Ramos (cell line): ENCODE measurements at regions not wholly inside any gene's neighbourhood (a gene's known extent, or its start where the extent isn't known, plus 50 kb on each side); places are given as distances from the start of the nearest gene placed in this dataset.

Experiments used
- in situ Hi-C: fragments of 300-500 bp; cut with MboI; formaldehyde crosslinking; loops from one replicate; pipeline ENCODE4 v1.14.3; 2022; ENCODE audit warnings: low sequenced_read_pairs; ENCODE audit not compliant: unreplicated experiment

DNA sequence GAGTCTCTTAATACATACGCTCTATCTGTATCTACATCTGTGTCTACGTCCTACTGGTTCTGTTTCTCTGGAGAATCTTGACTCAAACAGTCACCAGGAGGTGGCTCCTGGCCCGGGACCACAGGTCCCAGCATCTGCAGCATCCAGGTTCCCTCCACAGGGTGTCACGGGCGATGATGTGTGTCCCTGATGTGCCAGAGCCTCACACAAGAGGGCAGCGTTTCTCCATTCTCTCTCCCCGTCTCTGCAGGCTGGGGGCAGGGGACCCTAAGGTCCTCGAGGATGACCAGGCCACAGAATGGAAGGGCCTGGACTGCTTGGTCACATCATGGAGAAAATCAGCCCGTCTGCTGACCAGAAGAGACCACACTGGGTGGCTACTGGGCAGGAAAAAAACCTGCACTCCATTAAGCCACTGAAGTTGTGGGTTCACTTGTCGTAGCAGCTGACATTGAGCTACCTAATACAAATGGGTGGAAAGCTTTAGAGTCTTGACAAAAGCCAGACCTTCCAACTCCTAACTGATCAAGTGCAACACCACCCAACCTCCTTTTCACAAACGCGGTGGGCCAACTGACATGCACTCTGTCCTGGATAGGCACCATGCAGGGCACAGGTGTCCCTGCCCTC, 392.5 kb downstream of the CTTN start:
- in situ Hi-C loops, result no loop called here

DNA sequence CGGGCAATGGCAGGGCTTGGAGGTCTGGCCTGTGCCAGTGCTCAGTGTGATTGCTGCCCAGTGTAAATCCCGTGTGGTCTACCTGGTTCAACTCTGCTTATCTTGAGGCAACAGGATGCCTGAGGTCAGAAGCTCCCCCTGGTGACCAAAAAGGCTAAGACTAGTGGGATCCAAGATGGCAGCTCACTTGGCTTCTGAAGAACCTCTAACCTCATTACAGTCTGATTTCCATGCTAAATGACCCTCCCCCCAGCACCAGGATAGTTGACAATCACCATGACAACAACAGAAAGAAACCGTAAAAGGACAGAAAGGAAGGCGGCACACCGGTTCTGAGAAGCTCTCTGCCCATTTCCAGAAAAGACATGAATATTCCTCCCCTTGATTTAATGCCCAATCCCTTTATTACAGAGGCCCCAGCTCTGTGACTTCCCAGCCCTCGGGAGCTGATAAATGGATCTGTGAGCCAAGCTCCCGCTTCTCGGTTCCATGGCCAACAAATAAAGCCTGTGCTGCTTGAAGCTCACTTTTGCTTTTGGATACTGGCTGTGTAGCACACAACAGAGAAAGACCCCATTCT, 398.4 kb downstream of the CTTN start:
- in situ Hi-C loops, result no loop called here

DNA sequence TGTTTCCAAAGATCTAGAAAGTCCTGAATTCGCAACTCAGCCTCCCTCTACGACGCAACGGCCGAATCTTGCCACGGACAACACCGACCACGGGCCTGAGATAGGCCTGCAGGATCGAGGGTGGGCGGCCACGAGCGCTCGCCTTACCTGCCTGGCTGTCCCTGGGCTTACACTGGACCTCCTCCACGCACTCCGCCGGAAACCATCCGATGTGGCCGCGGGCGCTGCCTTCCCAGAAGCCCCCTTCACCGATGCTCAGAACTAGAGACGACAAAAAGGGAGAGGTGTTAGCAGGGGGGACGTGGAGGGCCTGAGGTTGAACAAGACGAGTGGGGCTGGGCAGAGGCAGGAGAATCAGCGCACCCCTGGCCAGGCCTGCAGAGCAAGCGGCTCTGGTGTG, 400.0 kb downstream of the CTTN start:
- in situ Hi-C loops, result no loop called here

DNA sequence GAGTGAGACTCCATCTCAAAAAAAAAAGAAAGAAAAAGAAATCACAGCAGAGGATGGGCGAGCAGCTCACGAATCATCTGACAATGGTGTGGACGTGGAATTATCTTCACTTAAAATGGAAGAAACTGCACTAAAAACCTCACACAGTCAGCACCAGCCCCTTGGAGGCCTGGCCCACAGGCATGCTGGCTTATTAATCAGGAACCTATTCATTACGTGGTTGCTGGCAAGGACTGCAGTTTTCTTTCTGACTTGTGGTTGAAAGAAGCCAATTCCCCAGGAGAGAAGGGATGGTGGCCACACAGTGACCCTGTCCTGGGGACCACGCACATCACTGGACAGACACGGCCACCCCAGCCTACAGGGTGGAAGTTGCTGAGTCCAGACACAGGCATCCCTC, 401.1 kb downstream of the CTTN start:
- in situ Hi-C loops, result no loop called here

DNA sequence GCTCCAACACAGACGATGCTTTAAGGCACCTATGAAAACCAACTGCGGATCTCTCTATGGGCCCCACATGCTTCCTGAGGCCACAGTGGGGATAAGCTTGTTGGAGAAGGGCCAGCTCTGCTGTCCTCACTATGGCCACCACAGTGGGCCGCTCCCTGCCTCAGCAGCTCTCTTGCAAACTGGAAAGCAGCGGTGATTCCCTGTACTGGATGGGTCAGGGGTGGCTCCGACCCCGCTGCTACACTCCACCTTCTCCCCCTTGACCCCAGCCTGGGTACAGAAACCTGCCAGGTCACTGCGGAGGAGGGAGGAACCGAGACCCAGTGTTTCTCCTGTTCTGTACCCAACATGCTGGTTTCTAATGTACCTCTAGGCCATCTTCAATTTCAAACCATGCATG, 403.9 kb downstream of the CTTN start:
- in situ Hi-C loops, result no loop called here

DNA sequence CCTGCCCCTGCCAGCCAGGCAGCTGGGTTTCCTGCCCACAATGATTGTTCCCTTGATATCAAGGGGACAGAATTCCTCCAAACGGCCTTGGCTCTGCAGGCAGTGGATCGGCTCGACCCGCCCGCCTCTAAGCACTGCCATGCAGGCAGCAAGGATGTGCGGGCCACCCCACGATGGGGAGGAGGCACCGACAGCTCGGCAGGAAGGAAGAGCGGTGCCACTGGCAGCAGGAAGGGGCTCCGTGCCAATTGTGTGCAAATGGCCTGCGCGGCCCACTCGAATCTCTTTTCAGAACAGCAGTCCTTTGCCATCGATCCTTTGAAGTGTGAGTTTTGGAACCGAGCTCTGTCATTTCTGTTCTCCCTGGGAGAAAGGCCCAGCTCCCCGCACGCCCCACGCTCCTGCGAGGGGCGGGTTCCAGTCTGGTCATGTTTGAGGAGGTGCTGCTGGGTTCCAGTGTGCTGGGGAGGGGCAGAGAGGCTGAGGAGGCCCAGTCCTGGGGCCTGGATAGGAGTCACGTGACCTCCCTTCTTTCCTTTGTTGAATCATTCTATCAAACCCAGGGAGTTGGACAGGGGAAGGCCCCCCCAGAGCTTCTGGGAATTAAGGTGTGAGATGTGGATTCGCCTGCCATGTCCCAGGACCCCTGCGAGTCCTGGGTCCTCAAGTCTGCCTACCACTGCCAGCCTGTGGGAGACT, 406.0 kb downstream of the CTTN start:
- in situ Hi-C loops, result no loop called here

DNA sequence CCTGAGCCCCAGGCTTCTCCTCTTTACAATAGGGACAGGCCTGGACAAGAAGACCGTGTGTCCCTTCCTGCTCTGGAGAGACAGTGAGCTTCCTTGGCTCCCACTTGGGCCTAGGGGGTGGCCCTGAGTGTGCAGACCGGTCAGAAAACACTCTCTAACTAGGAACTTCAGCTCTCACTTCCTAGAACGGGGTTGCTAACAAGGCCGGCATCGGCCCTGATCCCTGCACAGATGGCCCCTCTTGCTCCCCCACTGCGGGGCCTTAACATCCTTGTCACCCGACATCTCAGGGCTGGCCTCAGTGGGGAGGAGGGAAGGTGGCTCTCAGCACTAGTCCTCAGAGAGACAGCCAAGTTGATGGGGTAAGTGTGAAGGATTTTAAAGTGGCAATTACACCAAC, 406.9 kb downstream of the CTTN start:
- in situ Hi-C loops, result no loop called here

DNA sequence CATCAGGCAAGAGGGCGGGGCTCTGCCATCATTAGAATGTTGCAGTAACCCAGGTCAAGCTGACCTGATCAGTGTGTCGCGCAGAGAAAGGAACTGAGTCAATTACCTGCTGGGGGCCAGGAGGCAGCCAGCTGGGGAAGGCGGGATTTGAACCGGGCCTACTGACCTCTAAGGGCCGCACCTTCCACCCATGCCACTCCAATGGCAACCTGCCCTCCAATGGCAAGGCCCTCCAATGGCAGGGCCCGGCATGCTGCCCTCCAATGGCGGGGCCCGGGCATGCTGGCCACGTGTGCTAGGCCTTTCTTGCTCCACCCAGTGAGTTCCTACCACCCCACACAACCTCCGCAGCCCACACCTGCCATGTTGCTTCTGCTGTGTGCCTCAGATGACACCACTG, 407.6 kb downstream of the CTTN start:
- in situ Hi-C loops, result no loop called here

DNA sequence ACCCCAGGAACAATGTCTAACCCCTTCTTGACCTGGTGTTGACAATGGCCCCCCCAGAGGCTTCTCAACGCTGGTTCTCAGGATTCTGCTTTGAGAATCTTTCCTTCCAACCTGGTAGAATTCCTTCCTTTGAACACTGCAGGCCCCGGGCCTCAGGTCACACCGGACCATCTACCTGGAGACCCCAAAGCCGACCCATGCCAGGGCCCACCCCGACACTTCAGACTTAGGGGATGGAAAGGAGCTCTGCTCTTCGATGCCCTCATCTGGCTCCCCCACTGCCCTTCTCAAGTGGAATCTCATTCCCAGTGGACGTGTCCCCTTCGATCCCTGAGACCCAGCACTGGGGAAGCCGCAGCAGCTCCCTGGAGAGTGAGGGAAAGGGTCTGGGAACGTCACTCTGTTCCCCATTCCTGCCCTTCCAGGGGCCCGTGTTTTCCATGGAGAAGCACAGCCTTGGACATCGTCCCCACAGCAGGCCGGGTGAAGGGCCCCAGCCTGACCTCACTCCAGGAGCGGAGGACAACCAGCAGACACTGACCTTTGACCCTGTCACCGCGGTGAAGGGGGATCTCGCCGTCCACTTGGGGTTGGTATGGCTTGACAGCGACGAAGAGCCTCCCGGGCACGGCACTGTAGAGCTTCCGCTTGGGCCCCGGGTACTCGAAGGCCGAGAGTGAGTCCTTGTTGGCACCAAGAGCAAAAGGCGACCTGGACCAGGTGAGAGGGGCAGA, 408.3 kb downstream of the CTTN start:
- in situ Hi-C loops, result no loop called here

DNA sequence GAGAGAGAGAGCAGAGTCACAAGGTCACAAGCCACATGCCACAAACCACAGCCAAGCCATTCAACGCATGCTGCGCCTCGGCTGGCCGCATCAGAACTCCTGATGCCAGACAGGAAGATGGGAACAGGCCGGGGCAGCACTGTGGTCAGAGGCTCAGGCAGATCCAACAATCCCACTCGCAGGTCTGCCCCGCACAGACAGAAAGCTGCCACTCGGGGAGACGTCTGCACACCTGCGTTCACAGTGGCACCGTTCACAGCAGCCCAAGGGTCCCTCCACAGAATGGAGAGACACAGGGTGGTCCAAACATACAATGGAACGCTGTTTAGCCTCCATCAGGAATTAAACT, 408.8 kb downstream of the CTTN start:
- in situ Hi-C loops, result no loop called here

DNA sequence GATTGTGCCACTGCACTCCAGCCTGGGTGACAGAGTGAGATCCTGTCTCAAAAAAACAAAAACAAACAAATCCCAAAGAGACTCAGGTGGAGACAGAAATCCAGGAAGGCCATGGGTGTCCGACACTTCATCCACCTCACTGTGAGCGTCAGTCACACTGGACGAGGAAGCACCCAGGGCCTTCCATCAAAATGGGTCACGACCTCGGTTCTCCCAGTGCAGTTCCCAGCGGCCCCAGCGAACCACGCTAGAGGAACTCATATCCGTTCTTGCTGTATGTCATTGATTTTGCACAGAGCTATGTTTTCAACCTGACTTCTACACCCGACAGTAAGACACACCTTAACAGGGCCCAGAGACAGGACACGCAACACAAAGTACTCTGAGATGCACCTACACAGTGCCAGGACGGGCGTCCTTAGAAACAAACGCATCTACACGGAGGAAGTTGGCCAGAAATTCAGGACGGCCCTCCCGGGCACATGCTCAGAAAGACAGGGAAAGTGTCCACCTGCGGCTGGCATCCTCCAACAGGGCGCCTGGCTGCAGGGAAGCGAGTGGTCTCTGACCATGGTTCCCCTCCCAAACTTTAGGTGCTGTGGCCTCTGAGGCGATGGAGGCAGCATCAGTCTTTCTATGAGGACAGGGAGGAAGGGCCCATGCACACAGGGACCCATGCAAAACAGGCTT, 410.5 kb downstream of the CTTN start:
- in situ Hi-C loops, result no loop called here

DNA sequence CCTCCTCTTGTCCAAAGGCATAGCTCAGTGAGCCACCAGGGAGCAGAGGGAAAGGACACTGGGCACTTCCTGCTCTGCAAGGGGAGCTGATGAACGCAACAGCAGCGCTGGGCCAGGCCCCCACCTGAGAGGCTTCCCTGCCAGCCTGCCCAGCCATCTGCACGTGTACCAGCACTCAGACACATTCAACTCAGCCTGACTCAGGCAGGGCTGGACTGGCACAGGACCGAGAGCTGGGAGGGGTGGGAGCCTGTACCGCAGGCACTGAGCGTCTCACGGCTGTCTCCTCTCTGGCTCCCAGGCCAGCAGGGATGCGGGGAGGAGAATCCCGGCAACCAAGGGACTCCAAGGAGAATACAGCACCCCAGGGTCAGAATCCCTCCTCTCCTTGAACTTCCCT, 411.8 kb downstream of the CTTN start:
- in situ Hi-C loops, result no loop called here

DNA sequence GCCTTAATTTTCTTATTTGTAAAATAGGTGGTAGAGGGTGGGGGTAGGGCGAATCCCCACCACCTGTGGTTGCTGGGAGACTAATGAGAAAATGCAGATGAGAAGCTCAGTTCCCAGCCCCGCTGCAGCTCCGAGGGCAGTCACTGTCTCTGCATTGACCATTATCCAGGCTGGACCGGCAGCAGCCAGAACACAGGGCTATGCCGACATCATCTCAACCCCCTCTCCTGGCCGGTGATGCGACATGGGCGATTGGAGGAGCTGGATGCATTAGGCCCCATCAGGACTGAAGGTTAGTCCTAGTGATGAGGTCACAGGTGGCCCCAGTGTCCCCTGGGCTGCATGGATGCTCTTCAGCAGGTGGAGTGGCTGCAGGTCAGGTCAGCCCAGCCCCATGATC, 412.4 kb downstream of the CTTN start:
- in situ Hi-C loops, result no loop called here

DNA sequence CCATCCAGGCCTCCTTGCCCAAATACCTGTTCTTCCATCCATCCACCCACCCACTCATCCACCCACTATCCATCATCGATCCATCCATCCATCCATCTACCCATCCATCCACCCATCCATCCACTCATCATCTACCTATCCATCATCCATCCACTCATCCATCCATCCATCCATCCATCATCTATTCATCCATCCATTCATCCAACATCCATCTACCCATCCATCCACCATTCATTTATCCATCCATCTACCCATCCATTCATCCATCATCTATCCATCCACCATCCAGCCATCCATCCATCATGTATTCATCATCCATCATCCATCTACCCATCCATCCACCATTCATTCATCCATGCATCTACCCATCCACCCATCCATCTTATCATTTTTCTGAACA, 413.2 kb downstream of the CTTN start:
- in situ Hi-C loops, result no loop called here

DNA sequence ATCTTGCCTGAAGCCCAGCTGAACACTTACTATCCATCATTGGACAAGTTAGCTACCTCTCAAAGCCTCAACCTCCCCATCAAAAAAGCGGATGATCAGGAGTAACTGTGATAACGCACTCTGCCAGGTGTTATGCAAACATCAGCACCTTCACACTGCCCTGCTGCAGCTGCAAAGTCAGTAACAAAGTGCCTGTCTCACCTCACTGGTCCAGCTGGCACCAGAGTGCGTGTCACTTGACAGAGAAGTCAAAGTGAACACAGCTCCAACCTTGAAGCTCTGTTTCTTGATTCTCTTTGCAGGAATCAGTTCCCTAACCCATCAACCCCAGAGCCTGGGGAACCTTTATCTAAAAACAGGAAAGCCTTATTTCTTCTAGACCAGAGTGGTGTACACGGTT, 413.6 kb downstream of the CTTN start:
- in situ Hi-C loops, result no loop called here

DNA sequence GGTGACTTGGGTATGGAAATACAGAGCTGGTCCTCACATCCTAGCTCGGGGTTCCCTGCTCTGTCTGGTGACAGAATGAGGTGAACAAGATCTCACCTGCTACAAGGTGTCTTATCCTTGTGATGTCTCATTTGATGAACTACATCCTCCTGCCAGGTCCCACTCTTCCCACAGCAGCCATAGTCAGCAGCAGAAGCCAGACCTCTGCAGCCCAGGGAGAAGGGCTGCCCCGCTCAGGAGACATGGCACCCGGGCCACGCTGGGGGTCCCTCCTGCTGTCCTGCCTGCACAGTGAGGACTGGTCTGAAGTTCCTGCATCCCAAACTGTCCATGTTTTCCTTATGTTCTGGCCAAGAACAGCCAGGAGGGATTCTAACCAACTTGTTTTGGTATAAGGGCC, 414.1 kb downstream of the CTTN start:
- in situ Hi-C loops, result no loop called here

DNA sequence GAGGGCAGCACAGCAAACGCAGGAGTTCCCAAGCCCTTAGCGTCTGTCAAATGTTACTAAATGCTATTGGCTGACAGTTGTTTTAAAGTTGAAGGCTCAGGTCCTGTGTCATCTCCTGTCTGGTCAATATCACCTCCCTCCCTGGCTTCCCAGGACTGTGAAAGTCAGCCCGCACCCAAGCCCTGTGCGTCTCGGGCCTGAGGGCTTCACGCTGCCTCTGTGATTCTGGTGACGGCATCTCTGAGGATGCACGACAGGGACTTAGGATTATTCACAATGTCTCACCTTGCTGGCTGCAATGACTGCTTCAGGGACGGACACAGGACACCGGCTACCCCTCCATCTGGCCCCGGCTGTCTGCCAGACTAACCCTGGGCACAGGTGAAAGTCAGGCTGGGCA, 415.3 kb downstream of the CTTN start:
- in situ Hi-C loops, result no loop called here

DNA sequence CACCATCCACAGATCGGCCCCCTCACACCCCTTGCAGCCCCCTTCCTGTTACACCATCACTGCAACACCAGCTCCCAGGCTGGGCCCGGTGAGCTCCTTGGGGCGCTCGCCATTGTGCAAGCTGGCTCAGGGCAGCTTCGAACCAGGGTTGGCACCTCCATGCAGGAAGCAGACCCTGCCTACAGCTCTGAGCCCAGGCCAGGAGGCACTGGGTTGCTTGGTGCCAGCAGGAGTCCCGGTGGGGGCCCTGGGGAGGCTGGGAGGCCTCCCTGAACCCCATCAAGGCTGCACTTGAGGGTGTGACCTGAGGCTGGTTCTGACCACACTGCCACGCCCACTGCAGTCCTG, 417.1 kb downstream of the CTTN start:
- in situ Hi-C loops, result no loop called here

DNA sequence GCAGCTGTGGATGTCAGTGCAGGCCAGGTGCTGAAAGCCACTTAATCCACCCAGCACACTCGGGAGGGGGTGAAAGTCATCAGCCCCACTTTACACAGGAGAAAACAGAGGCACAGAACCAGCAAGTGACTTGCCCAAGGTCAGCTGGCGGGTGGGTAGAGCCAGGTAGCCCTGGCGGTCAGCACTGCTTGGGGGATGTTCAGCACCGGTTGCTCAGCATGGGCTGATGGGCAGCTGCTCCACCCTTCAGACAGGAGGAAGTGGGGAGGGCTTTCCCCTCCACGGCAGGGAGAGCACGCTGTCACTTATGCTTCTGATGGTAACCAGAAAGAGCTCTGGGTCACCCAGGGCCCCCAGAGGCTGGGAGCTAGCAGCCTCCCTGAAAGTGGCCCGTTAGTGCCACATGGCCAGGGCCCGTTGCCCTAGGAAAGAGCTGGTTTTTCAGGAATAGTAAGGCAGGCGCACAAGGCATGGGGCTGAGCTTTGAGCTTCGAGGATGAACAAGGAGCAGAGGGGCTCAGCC, 417.9 kb downstream of the CTTN start:
- in situ Hi-C loops, result no loop called here

DNA sequence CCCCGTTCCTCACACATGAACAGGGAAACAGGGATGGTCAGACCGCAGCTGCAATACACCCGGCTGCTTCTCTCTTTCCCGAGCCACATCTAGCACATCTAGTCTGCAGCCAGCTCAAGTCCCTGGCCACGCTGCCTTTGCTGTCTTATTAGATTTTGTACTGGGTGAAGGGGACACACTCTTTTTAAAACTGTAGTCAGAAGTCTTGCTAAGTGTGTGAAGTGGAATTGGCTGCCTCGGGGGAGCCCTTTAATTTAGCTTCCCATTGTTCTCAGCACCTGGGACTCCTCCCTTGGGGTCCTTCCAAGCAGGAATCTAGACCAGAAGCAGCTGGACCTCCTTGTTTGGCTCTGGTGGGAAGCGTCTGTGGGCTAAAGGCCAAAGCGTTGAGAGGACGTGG, 420.0 kb downstream of the CTTN start:
- in situ Hi-C loops, result no loop called here

DNA sequence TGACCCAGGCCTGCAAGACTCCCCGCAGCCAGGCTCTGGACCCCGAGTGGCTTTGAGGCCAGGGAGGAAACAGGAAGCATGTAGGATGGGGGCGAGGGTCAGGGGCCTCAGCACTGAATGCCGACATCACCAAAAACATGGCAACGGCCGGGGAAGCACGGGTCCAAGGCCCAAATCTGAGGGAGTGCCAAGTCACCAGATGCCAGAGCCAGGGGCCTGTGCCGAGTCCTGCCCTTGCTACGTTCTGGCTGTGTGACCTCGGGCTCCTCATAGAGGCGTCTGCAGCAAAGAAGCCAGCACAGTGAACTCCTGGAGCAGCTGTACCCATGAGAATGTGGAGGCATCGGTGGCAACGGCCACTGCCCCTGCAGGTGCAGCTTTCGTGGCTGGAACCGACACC, 420.7 kb downstream of the CTTN start:
- in situ Hi-C loops, result no loop called here
